EH (cell line): ENCODE measurements at regions not wholly inside any gene's neighbourhood (a gene's known extent, or its start where the extent isn't known, plus 50 kb on each side); places are given as distances from the start of the nearest gene placed in this dataset.

Experiments used
- DNase-seq: peaks from one replicate; pipeline ENCODE4 v3.0.0-alpha.2; 2015; ENCODE audit warnings: low read depth

- DNase-seq, result peak; percentile 62
These were observed 178.5 kb upstream of the ZBTB20 start for GRCh38 chr3:115325539-115325938.

GRCh38 chr3:115330430-115330829 is 183.3 kb upstream of the ZBTB20 start:
- DNase-seq, result peak; percentile 69

- peak; percentile 1 for DNase-seq
These were observed 185.9 kb upstream of the ZBTB20 start for GRCh38 chr3:115332998-115333397.

GRCh38 chr3:115336836-115337235 is 189.7 kb upstream of the ZBTB20 start:
- DNase-seq, result no peak

- no peak for DNase-seq
These were observed 193.5 kb upstream of the ZBTB20 start for GRCh38 chr3:115340586-115340985.

GRCh38 chr3:115341208-115341607 is 194.1 kb upstream of the ZBTB20 start:
- peak; percentile 75 for DNase-seq

- no peak for DNase-seq
These were observed 200.6 kb upstream of the ZBTB20 start for GRCh38 chr3:115347737-115348136.

- no peak for DNase-seq
These were observed 201.3 kb upstream of the ZBTB20 start for GRCh38 chr3:115348412-115348811.

- no peak for DNase-seq
These were observed 202.1 kb upstream of the ZBTB20 start for GRCh38 chr3:115348951-115349745.

GRCh38 chr3:115350606-115351005 is 203.5 kb upstream of the ZBTB20 start:
- no peak for DNase-seq

- DNase-seq, result no peak
These were observed 204.1 kb upstream of the ZBTB20 start for GRCh38 chr3:115351193-115351592.

GRCh38 chr3:115354010-115354409 is 206.9 kb upstream of the ZBTB20 start:
- DNase-seq, result no peak

GRCh38 chr3:115357456-115357855 is 210.4 kb upstream of the ZBTB20 start:
- no peak for DNase-seq

GRCh38 chr3:115359536-115359935 is 212.4 kb upstream of the ZBTB20 start:
- peak; percentile 14 for DNase-seq

- DNase-seq, result peak; percentile 3
These were observed 214.7 kb upstream of the ZBTB20 start for GRCh38 chr3:115361806-115362205.

GRCh38 chr3:115363071-115363470 is 216.0 kb upstream of the ZBTB20 start:
- peak; percentile 2 for DNase-seq

- no peak for DNase-seq
These were observed 221.9 kb upstream of the ZBTB20 start for GRCh38 chr3:115369021-115369420.

GRCh38 chr3:115375362-115375761 is 228.3 kb upstream of the ZBTB20 start:
- DNase-seq, result no peak

GRCh38 chr3:115380883-115381572 is 233.9 kb upstream of the ZBTB20 start:
- DNase-seq, result no peak

- no peak for DNase-seq
These were observed 234.5 kb upstream of the ZBTB20 start for GRCh38 chr3:115381573-115381912.

- no peak for DNase-seq
These were observed 234.8 kb upstream of the ZBTB20 start for GRCh38 chr3:115381931-115382330.

- DNase-seq, result no peak
These were observed 237.3 kb upstream of the ZBTB20 start for GRCh38 chr3:115384381-115384780.
